ENCODE measurements at regions not wholly inside any gene's neighbourhood (a gene's known extent, or its start where the extent isn't known, plus 50 kb on each side); places are given as distances from the start of the nearest gene placed in this dataset.
"Not testable (repeated sequence)": the region's sequence is repeated elsewhere in the genome, so short reads cannot be mapped to it uniquely, and the experiment has no call there.

- DNase-seq = no peak
Observed at GRCh38 chr5:101045689-101046088, 142.6 kb upstream of the ST8SIA4 start.

GRCh38 chr5:101040002-101040401 is 136.9 kb upstream of the ST8SIA4 start:
- H3K4me1 ChIP-seq (ENCODE audit: control insufficient read depth, insufficient read depth, low read length); H3K4me3 ChIP-seq (ENCODE audit: low read length); H3K9me3 ChIP-seq (ENCODE audit: control insufficient read depth, low read depth, low read length); DNase-seq; H3K36me3 ChIP-seq (ENCODE audit: control insufficient read depth, insufficient read depth, low read length); H3K27me3 ChIP-seq (ENCODE audit: control insufficient read depth, insufficient read depth, low read length); H3K27ac ChIP-seq (ENCODE audit: low read length): not testable (repeated sequence)

More at GRCh38 chr5:101045689-101046088, 142.6 kb upstream of the ST8SIA4 start:
- Histone ChIP-seq H3K4me1 (ENCODE audit: control insufficient read depth, insufficient read depth, low read length) (no peaks in the 10 kb centered on the region), H3K36me3 (ENCODE audit: control insufficient read depth, insufficient read depth, low read length) (no peaks in the 10 kb centered on the region), H3K27me3 (ENCODE audit: control insufficient read depth, insufficient read depth, low read length) (no peaks in the 10 kb centered on the region), H3K27ac (ENCODE audit: low read length) (no peak overlapping the region), H3K9me3 (ENCODE audit: control insufficient read depth, low read depth, low read length) (no peaks in the 10 kb centered on the region), H3K4me3 (ENCODE audit: low read length) (no peak overlapping the region)
- WGBS (ENCODE audit: insufficient coverage, low lambda C conversion rate) = 83% methylated on average over 3 of the region's 3 CpGs

- no peak for DNase-seq
Observed at GRCh38 chr5:101036778-101037177, 133.7 kb upstream of the ST8SIA4 start.

GRCh38 chr5:101035425-101035824 is 132.3 kb upstream of the ST8SIA4 start:
- H3K36me3 ChIP-seq (ENCODE audit: control insufficient read depth, insufficient read depth, low read length) = no peaks in the 10 kb centered on the region
- no peak overlapping the region for H3K4me3 ChIP-seq (ENCODE audit: low read length)
- H3K4me1 ChIP-seq (ENCODE audit: control insufficient read depth, insufficient read depth, low read length) = no peaks in the 10 kb centered on the region
- no peaks in the 10 kb centered on the region for H3K27me3 ChIP-seq (ENCODE audit: control insufficient read depth, insufficient read depth, low read length)
- no peaks in the 10 kb centered on the region for H3K9me3 ChIP-seq (ENCODE audit: control insufficient read depth, low read depth, low read length)
- no peak overlapping the region for H3K27ac ChIP-seq (ENCODE audit: low read length)
- no peak for DNase-seq
- 100% methylated on average over 3 of the region's 3 CpGs for WGBS (ENCODE audit: insufficient coverage, low lambda C conversion rate)

More at GRCh38 chr5:101036778-101037177, 133.7 kb upstream of the ST8SIA4 start:
- no peaks in the 10 kb centered on the region for H3K27me3 ChIP-seq (ENCODE audit: control insufficient read depth, insufficient read depth, low read length)
- no peak overlapping the region for H3K4me3 ChIP-seq (ENCODE audit: low read length)
- no peaks in the 10 kb centered on the region for H3K36me3 ChIP-seq (ENCODE audit: control insufficient read depth, insufficient read depth, low read length)
- no peak overlapping the region for H3K27ac ChIP-seq (ENCODE audit: low read length)
- no peaks in the 10 kb centered on the region for H3K4me1 ChIP-seq (ENCODE audit: control insufficient read depth, insufficient read depth, low read length)
- 80% methylated on average over 1 of the region's 4 CpGs for WGBS (ENCODE audit: insufficient coverage, low lambda C conversion rate)
- no peaks in the 10 kb centered on the region for H3K9me3 ChIP-seq (ENCODE audit: control insufficient read depth, low read depth, low read length)

GRCh38 chr5:101024299-101024698 is 121.2 kb upstream of the ST8SIA4 start:
- Histone ChIP-seq H3K9me3 (ENCODE audit: control insufficient read depth, low read depth, low read length) (no peaks in the 10 kb centered on the region), H3K36me3 (ENCODE audit: control insufficient read depth, insufficient read depth, low read length) (no peaks in the 10 kb centered on the region), H3K27me3 (ENCODE audit: control insufficient read depth, insufficient read depth, low read length) (no peaks in the 10 kb centered on the region), H3K4me1 (ENCODE audit: control insufficient read depth, insufficient read depth, low read length) (no peaks in the 10 kb centered on the region), H3K27ac (ENCODE audit: low read length) (no peak overlapping the region), H3K4me3 (ENCODE audit: low read length) (no peak overlapping the region)
- DNase-seq = no peak
- WGBS (ENCODE audit: insufficient coverage, low lambda C conversion rate) = no CpG with 5 or more reads among the region's 2 CpGs

- Histone ChIP-seq H3K4me3 (ENCODE audit: low read length) (no peak overlapping the region), H3K27me3 (ENCODE audit: control insufficient read depth, insufficient read depth, low read length) (no peaks in the 10 kb centered on the region), H3K9me3 (ENCODE audit: control insufficient read depth, low read depth, low read length) (no peaks in the 10 kb centered on the region), H3K36me3 (ENCODE audit: control insufficient read depth, insufficient read depth, low read length) (no peaks in the 10 kb centered on the region), H3K4me1 (ENCODE audit: control insufficient read depth, insufficient read depth, low read length) (no peaks in the 10 kb centered on the region), H3K27ac (ENCODE audit: low read length) (no peak overlapping the region)
- DNase-seq = no peak
- no CpG with 5 or more reads among the region's 1 CpG for WGBS (ENCODE audit: insufficient coverage, low lambda C conversion rate)
Observed at GRCh38 chr5:101018299-101018698, 115.2 kb upstream of the ST8SIA4 start.

- no peaks in the 10 kb centered on the region for H3K9me3 ChIP-seq (ENCODE audit: control insufficient read depth, low read depth, low read length)
- no peak overlapping the region for H3K27ac ChIP-seq (ENCODE audit: low read length)
- DNase-seq = no peak
- H3K4me3 ChIP-seq (ENCODE audit: low read length) = no peak overlapping the region
- no peaks in the 10 kb centered on the region for H3K27me3 ChIP-seq (ENCODE audit: control insufficient read depth, insufficient read depth, low read length)
- H3K4me1 ChIP-seq (ENCODE audit: control insufficient read depth, insufficient read depth, low read length) = no peaks in the 10 kb centered on the region
- no CpG with 5 or more reads among the region's 2 CpGs for WGBS (ENCODE audit: insufficient coverage, low lambda C conversion rate)
- no peaks in the 10 kb centered on the region for H3K36me3 ChIP-seq (ENCODE audit: control insufficient read depth, insufficient read depth, low read length)
Observed at GRCh38 chr5:101012880-101013279, 109.8 kb upstream of the ST8SIA4 start.

- DNase-seq = no peak
- Histone ChIP-seq H3K9me3 (ENCODE audit: control insufficient read depth, low read depth, low read length) (no peaks in the 10 kb centered on the region), H3K27ac (ENCODE audit: low read length) (no peak overlapping the region), H3K4me1 (ENCODE audit: control insufficient read depth, insufficient read depth, low read length) (no peaks in the 10 kb centered on the region), H3K36me3 (ENCODE audit: control insufficient read depth, insufficient read depth, low read length) (no peaks in the 10 kb centered on the region), H3K4me3 (ENCODE audit: low read length) (no peak overlapping the region), H3K27me3 (ENCODE audit: control insufficient read depth, insufficient read depth, low read length) (no peaks in the 10 kb centered on the region)
- WGBS (ENCODE audit: insufficient coverage, low lambda C conversion rate) = 35% methylated on average over 3 of the region's 9 CpGs
Observed at GRCh38 chr5:101009758-101010519, 106.9 kb upstream of the ST8SIA4 start.

- Histone ChIP-seq H3K4me3 (ENCODE audit: low read length) (no peak overlapping the region), H3K27ac (ENCODE audit: low read length) (no peak overlapping the region), H3K9me3 (ENCODE audit: control insufficient read depth, low read depth, low read length) (no peaks in the 10 kb centered on the region), H3K27me3 (ENCODE audit: control insufficient read depth, insufficient read depth, low read length) (no peaks in the 10 kb centered on the region), H3K4me1 (ENCODE audit: control insufficient read depth, insufficient read depth, low read length) (no peaks in the 10 kb centered on the region), H3K36me3 (ENCODE audit: control insufficient read depth, insufficient read depth, low read length) (no peaks in the 10 kb centered on the region)
- no CpG with 5 or more reads among the region's 1 CpG for WGBS (ENCODE audit: insufficient coverage, low lambda C conversion rate)
- DNase-seq = no peak
Observed at GRCh38 chr5:100992354-100992753, 89.3 kb upstream of the ST8SIA4 start.

- H3K4me1 ChIP-seq (ENCODE audit: control insufficient read depth, insufficient read depth, low read length); DNase-seq; H3K9me3 ChIP-seq (ENCODE audit: control insufficient read depth, low read depth, low read length); H3K4me3 ChIP-seq (ENCODE audit: low read length); H3K36me3 ChIP-seq (ENCODE audit: control insufficient read depth, insufficient read depth, low read length); H3K27ac ChIP-seq (ENCODE audit: low read length); H3K27me3 ChIP-seq (ENCODE audit: control insufficient read depth, insufficient read depth, low read length): not testable (repeated sequence)
- no CpG with 5 or more reads among the region's 6 CpGs for WGBS (ENCODE audit: insufficient coverage, low lambda C conversion rate)
Observed at GRCh38 chr5:100983601-100984000, 80.5 kb upstream of the ST8SIA4 start.

- no peaks in the 10 kb centered on the region for H3K4me1 ChIP-seq (ENCODE audit: control insufficient read depth, insufficient read depth, low read length)
- H3K27ac ChIP-seq (ENCODE audit: low read length) = no peak overlapping the region
- DNase-seq = no peak
- H3K4me3 ChIP-seq (ENCODE audit: low read length) = no peak overlapping the region
- no peaks in the 10 kb centered on the region for H3K27me3 ChIP-seq (ENCODE audit: control insufficient read depth, insufficient read depth, low read length)
- H3K9me3 ChIP-seq (ENCODE audit: control insufficient read depth, low read depth, low read length) = no peaks in the 10 kb centered on the region
- no peaks in the 10 kb centered on the region for H3K36me3 ChIP-seq (ENCODE audit: control insufficient read depth, insufficient read depth, low read length)
- WGBS (ENCODE audit: insufficient coverage, low lambda C conversion rate) = 64% methylated on average over 3 of the region's 3 CpGs
Observed at GRCh38 chr5:100974082-100974481, 71.0 kb upstream of the ST8SIA4 start.
